ENCODE measurements at regions not wholly inside any gene's neighbourhood (a gene's known extent, or its start where the extent isn't known, plus 50 kb on each side); places are given as distances from the start of the nearest gene placed in this dataset.

GRCh38 chr1:30345491-30346130 is 377.8 kb downstream of the MATN1 start:
- TF ChIP-seq, protein P1, sequence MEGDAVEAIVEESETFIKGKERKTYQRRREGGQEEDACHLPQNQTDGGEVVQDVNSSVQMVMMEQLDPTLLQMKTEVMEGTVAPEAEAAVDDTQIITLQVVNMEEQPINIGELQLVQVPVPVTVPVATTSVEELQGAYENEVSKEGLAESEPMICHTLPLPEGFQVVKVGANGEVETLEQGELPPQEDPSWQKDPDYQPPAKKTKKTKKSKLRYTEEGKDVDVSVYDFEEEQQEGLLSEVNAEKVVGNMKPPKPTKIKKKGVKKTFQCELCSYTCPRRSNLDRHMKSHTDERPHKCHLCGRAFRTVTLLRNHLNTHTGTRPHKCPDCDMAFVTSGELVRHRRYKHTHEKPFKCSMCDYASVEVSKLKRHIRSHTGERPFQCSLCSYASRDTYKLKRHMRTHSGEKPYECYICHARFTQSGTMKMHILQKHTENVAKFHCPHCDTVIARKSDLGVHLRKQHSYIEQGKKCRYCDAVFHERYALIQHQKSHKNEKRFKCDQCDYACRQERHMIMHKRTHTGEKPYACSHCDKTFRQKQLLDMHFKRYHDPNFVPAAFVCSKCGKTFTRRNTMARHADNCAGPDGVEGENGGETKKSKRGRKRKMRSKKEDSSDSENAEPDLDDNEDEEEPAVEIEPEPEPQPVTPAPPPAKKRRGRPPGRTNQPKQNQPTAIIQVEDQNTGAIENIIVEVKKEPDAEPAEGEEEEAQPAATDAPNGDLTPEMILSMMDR (IDR thresholded peaks at IDR 0.05), result no peak
- TF ChIP-seq POLR2A (IDR thresholded peaks at IDR 0.05) (no peak), POLR2AphosphoS5 (IDR thresholded peaks at IDR 0.05) (no peak)
